BJ (cell line): ENCODE measurements at regions not wholly inside any gene's neighbourhood (a gene's known extent, or its start where the extent isn't known, plus 50 kb on each side); places are given as distances from the start of the nearest gene placed in this dataset.

Experiments used
- CTCF ChIA-PET: fragments of 350-600 bp; formaldehyde crosslinking; extraction: SDS; loops from one replicate; lab custom pipeline; 2021; ENCODE audit warnings: antibody characterized with exemption, inconsistent platforms; lab: Yijun Ruan, JAX
- POLR2A ChIA-PET: fragments of 300-600 bp; sonication (Branson Sonifier 250); formaldehyde crosslinking; extraction: SDS; loops from one replicate; lab custom pipeline; 2021; ENCODE audit warnings: antibody characterized with exemption; lab: Charles Lee
- DNase-seq: peaks from one replicate; pipeline ENCODE4 v3.0.0-alpha.2; 2011; ENCODE audit warnings: low read depth
- H3K27me3 ChIP-seq: 2 replicates; pipeline ENCODE4 v1.6.0; 2011; ENCODE audit warnings: low read length; ENCODE audit not compliant: control insufficient read depth, insufficient read depth
- H3K36me3 ChIP-seq: 2 replicates; pipeline ENCODE4 v1.5.1; 2011; ENCODE audit warnings: low read length; ENCODE audit not compliant: control insufficient read depth, insufficient read depth
- H3K4me3 ChIP-seq: 2 replicates; pipeline ENCODE4 v1.5.1; 2011; ENCODE audit warnings: low read depth, mild to moderate bottlenecking, control low read depth, low read length
- TF ChIP-seq, protein P1 (sequence below): IDR thresholded peaks from 2 replicates; pipeline ENCODE4 v1.5.1; 2011; ENCODE audit warnings: low read depth, mild to moderate bottlenecking, control low read depth, inconsistent platforms, low read length, moderate library complexity; ENCODE audit not compliant: insufficient read depth

GRCh38 chr20:24084281-24084680 lies 95.7 kb upstream of the GGTLC1 start:
- ChIA-PET CTCF (no interaction called here), POLR2A (no interaction called here)
- Histone ChIP-seq H3K36me3 (no peaks in the 10 kb centered on the region), H3K27me3 (no peaks in the 10 kb centered on the region), H3K4me3 (no peak overlapping the region)
- DNase-seq: no peak
- TF ChIP-seq, protein P1, sequence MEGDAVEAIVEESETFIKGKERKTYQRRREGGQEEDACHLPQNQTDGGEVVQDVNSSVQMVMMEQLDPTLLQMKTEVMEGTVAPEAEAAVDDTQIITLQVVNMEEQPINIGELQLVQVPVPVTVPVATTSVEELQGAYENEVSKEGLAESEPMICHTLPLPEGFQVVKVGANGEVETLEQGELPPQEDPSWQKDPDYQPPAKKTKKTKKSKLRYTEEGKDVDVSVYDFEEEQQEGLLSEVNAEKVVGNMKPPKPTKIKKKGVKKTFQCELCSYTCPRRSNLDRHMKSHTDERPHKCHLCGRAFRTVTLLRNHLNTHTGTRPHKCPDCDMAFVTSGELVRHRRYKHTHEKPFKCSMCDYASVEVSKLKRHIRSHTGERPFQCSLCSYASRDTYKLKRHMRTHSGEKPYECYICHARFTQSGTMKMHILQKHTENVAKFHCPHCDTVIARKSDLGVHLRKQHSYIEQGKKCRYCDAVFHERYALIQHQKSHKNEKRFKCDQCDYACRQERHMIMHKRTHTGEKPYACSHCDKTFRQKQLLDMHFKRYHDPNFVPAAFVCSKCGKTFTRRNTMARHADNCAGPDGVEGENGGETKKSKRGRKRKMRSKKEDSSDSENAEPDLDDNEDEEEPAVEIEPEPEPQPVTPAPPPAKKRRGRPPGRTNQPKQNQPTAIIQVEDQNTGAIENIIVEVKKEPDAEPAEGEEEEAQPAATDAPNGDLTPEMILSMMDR: no peak

DNA sequence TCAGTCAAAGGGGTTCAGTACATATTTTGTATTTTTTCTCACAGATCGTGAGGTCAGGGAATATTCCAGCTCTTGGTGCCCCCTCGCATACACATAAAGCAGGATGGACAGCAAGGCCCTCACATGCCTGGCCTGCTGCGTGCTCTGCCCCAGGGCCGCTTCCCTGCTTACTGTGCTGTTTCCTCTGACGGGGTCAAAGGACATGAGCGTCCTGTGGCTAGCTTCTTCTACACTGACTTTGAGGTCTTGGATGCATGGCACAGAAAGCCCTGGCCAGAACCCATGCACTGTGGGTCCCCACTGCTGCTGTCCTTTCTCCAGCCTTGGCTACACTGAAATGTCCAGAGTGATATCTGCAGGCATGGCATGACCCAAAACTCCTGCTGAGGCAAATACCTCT lies 92.5 kb upstream of the GGTLC1 start:
- TF ChIP-seq, protein P1: no peak
- no peaks in the 10 kb centered on the region for H3K27me3 ChIP-seq
- ChIA-PET POLR2A (no interaction called here), CTCF (no interaction called here)
- no peak for DNase-seq
- no peak overlapping the region for H3K4me3 ChIP-seq
- no peaks in the 10 kb centered on the region for H3K36me3 ChIP-seq

DNA sequence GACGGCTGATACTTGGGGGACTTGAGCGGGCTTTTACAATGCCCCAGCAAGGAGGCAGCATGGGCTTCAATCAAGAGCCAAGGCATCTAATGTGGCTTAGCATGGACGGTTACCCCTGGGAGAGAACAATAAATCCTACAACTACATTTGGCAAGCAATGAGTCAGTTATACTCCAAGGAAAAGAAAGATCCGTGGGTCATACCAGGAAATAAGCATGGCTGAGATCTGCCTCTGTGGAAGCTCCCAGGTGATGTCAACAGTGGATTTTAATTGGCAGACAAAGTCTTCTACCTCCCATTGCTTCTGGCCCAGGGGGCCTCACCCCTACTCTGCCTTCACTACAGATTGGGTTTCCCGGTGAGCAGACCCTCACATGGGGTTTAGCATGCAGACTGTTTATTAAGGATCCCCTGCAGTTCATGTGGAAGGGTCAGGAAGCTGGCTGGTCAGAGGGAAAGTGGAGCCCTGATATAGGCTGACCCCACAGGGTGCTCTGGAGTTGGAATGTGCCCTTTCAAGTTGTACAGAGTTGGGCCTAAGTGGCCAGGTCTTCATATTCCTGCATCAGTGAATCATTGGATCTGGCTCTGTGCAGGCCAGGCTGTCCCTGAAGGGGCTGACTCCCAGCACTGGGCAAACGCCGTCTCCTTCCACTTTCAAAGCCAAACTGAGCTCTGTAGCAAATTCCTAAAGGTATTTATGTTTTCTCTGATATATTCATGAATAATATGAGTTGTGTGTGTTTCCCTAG lies 91.3 kb upstream of the GGTLC1 start:
- Histone ChIP-seq H3K4me3 (no peak overlapping the region), H3K27me3 (no peaks in the 10 kb centered on the region), H3K36me3 (no peaks in the 10 kb centered on the region)
- ChIA-PET CTCF (interaction anchor here (0.6 kb wide), 1 partner anchor 1448 kb away, joined by 4 read pairs; no protein-coding TSS in a partner anchor), POLR2A (no interaction called here)
- TF ChIP-seq, protein P1: no peak
- no peak for DNase-seq

GRCh38 chr20:24077145-24077544 lies 88.6 kb upstream of the GGTLC1 start:
- CTCF ChIA-PET: no interaction called here
- Histone ChIP-seq H3K27me3 (no peaks in the 10 kb centered on the region), H3K36me3 (no peaks in the 10 kb centered on the region), H3K4me3 (no peak overlapping the region)
- POLR2A ChIA-PET: no interaction called here
- TF ChIP-seq, protein P1: no peak
- no peak for DNase-seq

DNA sequence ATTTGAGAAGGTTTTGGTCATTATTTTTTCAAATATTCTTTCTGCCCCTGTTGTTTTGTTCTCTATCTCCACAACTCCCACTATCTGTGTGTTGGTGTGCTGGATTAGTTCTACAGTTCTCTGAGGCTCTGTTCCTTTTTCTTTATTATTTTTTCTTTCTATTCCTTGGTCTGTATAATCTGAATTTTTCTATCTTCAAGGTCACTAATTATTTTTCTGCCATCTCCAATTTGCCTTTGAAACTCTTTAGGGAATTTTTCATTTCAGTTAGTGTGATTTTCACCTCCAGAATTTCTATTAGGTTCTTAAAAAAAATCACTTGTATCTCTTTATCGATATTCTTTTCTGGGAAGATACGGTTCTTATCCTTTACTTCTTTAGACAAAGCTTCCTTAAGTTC lies 82.1 kb upstream of the GGTLC1 start:
- ChIA-PET POLR2A (no interaction called here), CTCF (no interaction called here)
- no peak overlapping the region for H3K4me3 ChIP-seq
- DNase-seq: no peak
- H3K36me3 ChIP-seq: no peaks in the 10 kb centered on the region
- TF ChIP-seq, protein P1: no peak
- H3K27me3 ChIP-seq: no peaks in the 10 kb centered on the region
